ENCODE measurements at regions not wholly inside any gene's neighbourhood (a gene's known extent, or its start where the extent isn't known, plus 50 kb on each side); places are given as distances from the start of the nearest gene placed in this dataset.

- no peak for DNase-seq (ENCODE audit: low read depth in 3 of 3, low spot score in 2 of 3)
Measured at GRCh38 chr21:32216293-32216692, 62.6 kb downstream of the MIS18A start.

- no peak for DNase-seq (ENCODE audit: low read depth in 3 of 3, low spot score in 2 of 3)
Measured at GRCh38 chr21:32215306-32215685, 63.6 kb downstream of the MIS18A start.

GRCh38 chr21:32214654-32215305 lies 64.1 kb downstream of the MIS18A start:
- no peak for DNase-seq (ENCODE audit: low read depth in 3 of 3, low spot score in 2 of 3)

- no peak for DNase-seq (ENCODE audit: low read depth in 3 of 3, low spot score in 2 of 3)
Measured at GRCh38 chr21:32212116-32212515, 66.7 kb downstream of the MIS18A start.

GRCh38 chr21:32211306-32211705 lies 67.5 kb downstream of the MIS18A start:
- no peak for DNase-seq (ENCODE audit: low read depth in 3 of 3, low spot score in 2 of 3)

- DNase-seq (ENCODE audit: low read depth in 3 of 3, low spot score in 2 of 3): no peak
Measured at GRCh38 chr21:32209580-32209979, 69.3 kb downstream of the MIS18A start.

GRCh38 chr21:32207406-32207716 lies 71.5 kb downstream of the MIS18A start:
- DNase-seq (ENCODE audit: low read depth in 3 of 3, low spot score in 2 of 3): no peak

GRCh38 chr21:32206631-32207405 lies 72.0 kb downstream of the MIS18A start:
- no peak for DNase-seq (ENCODE audit: low read depth in 3 of 3, low spot score in 2 of 3)

GRCh38 chr21:32203877-32204480 lies 74.9 kb downstream of the MIS18A start:
- no peak for DNase-seq (ENCODE audit: low read depth in 3 of 3, low spot score in 2 of 3)

- DNase-seq (ENCODE audit: low read depth in 3 of 3, low spot score in 2 of 3): no peak
Measured at GRCh38 chr21:32200029-32200428, 78.8 kb downstream of the MIS18A start.

GRCh38 chr21:32198384-32198783 lies 80.5 kb downstream of the MIS18A start:
- no peak for DNase-seq (ENCODE audit: low read depth in 3 of 3, low spot score in 2 of 3)

GRCh38 chr21:32197896-32198295 lies 81.0 kb downstream of the MIS18A start:
- no peak for DNase-seq (ENCODE audit: low read depth in 3 of 3, low spot score in 2 of 3)

- DNase-seq (ENCODE audit: low read depth in 3 of 3, low spot score in 2 of 3): no peak
Measured at GRCh38 chr21:32196001-32196400, 82.8 kb downstream of the MIS18A start.

- no peak for DNase-seq (ENCODE audit: low read depth in 3 of 3, low spot score in 2 of 3)
Measured at GRCh38 chr21:32193098-32193465, 85.8 kb downstream of the MIS18A start.

- no peak for DNase-seq (ENCODE audit: low read depth in 3 of 3, low spot score in 2 of 3)
Measured at GRCh38 chr21:32192291-32193097, 86.4 kb downstream of the MIS18A start.

- DNase-seq (ENCODE audit: low read depth in 3 of 3, low spot score in 2 of 3): no peak
Measured at GRCh38 chr21:32190493-32191144, 88.2 kb downstream of the MIS18A start.

- DNase-seq (ENCODE audit: low read depth in 3 of 3, low spot score in 2 of 3): no peak
Measured at GRCh38 chr21:32189688-32190483, 89.0 kb downstream of the MIS18A start.

GRCh38 chr21:32186804-32187203 lies 92.0 kb downstream of the MIS18A start:
- no peak for DNase-seq (ENCODE audit: low read depth in 3 of 3, low spot score in 2 of 3)

GRCh38 chr21:32185726-32186125 lies 93.1 kb downstream of the MIS18A start:
- no peak for DNase-seq (ENCODE audit: low read depth in 3 of 3, low spot score in 2 of 3)

- DNase-seq (ENCODE audit: low read depth in 3 of 3, low spot score in 2 of 3): no peak
Measured at GRCh38 chr21:32185103-32185502, 93.7 kb downstream of the MIS18A start.

Measured in right renal cortex interstitium (tissue), 3 donors.